NCI-H748 (cell line): ENCODE measurements at regions not wholly inside any gene's neighbourhood (a gene's known extent, or its start where the extent isn't known, plus 50 kb on each side); places are given as distances from the start of the nearest gene placed in this dataset.

Source experiments
- DNase-seq: peaks from one replicate; lab custom pipeline; 2025; ENCODE audit not compliant: unreplicated experiment; lab: John Stamatoyannopoulos, UW

GRCh38 chr7:13028036-13028824, 340.8 kb downstream of the ARL4A start:
- DNase-seq, result no peak

- no peak for DNase-seq
Measured at GRCh38 chr7:13028825-13029099, 341.3 kb downstream of the ARL4A start.

- no peak for DNase-seq
Measured at GRCh38 chr7:13031468-13031867, 344.0 kb downstream of the ARL4A start.

- DNase-seq, result no peak
Measured at GRCh38 chr7:13032084-13032483, 344.7 kb downstream of the ARL4A start.

- DNase-seq, result no peak
Measured at GRCh38 chr7:13032576-13032975, 345.1 kb downstream of the ARL4A start.

GRCh38 chr7:13034693-13035092, 347.3 kb downstream of the ARL4A start:
- DNase-seq, result no peak

GRCh38 chr7:13035233-13035632, 347.8 kb downstream of the ARL4A start:
- no peak for DNase-seq

- DNase-seq, result no peak
Measured at GRCh38 chr7:13036256-13036780, 348.9 kb downstream of the ARL4A start.

- no peak for DNase-seq
Measured at GRCh38 chr7:13037216-13037615, 349.8 kb downstream of the ARL4A start.

- DNase-seq, result no peak
Measured at GRCh38 chr7:13041368-13041988, 354.0 kb downstream of the ARL4A start.

GRCh38 chr7:13042605-13043236, 355.3 kb downstream of the ARL4A start:
- DNase-seq, result no peak

GRCh38 chr7:13044309-13044708, 356.9 kb downstream of the ARL4A start:
- DNase-seq, result no peak

- no peak for DNase-seq
Measured at GRCh38 chr7:13047061-13047460, 359.6 kb downstream of the ARL4A start.

- no peak for DNase-seq
Measured at GRCh38 chr7:13049946-13050345, 362.5 kb downstream of the ARL4A start.

- no peak for DNase-seq
Measured at GRCh38 chr7:13050703-13051102, 363.3 kb downstream of the ARL4A start.

GRCh38 chr7:13055732-13056368, 368.4 kb downstream of the ARL4A start:
- no peak for DNase-seq

GRCh38 chr7:13057462-13058200, 370.2 kb downstream of the ARL4A start:
- no peak for DNase-seq

- DNase-seq, result no peak
Measured at GRCh38 chr7:13060173-13060572, 372.7 kb downstream of the ARL4A start.

GRCh38 chr7:13061115-13061514, 373.7 kb downstream of the ARL4A start:
- no peak for DNase-seq

- DNase-seq, result no peak
Measured at GRCh38 chr7:13062631-13063030, 375.2 kb downstream of the ARL4A start.

GRCh38 chr7:13067036-13067435, 379.6 kb downstream of the ARL4A start:
- peak; percentile 5 for DNase-seq
